Endodermal cell (in vitro differentiated cells): ENCODE measurements at regions not wholly inside any gene's neighbourhood (a gene's known extent, or its start where the extent isn't known, plus 50 kb on each side); places are given as distances from the start of the nearest gene placed in this dataset.

Source experiments
- DNase-seq: peaks from one replicate; pipeline ENCODE4 v3.0.0-alpha.2; 2017
- H3K27ac ChIP-seq: 2 replicates; pipeline ENCODE4 v1.5.1; 2013; ENCODE audit warnings: mild to moderate bottlenecking, low read depth, low read length, moderate library complexity
- H3K27me3 ChIP-seq: 2 replicates; pipeline ENCODE4 v1.6.1; 2013; ENCODE audit warnings: mild to moderate bottlenecking, low read length, moderate library complexity; ENCODE audit not compliant: insufficient read depth, control insufficient read depth, poor library complexity, severe bottlenecking
- H3K36me3 ChIP-seq: 2 replicates; pipeline ENCODE4 v1.7.0; 2013; ENCODE audit warnings: mild to moderate bottlenecking, low read length, moderate library complexity; ENCODE audit not compliant: control insufficient read depth, insufficient read depth
- H3K4me1 ChIP-seq: one replicate; pipeline ENCODE4 v1.7.0; 2013; ENCODE audit warnings: low read length; ENCODE audit not compliant: control insufficient read depth, insufficient read depth
- H3K4me3 ChIP-seq: 2 replicates; pipeline ENCODE4 v1.5.1; 2013; ENCODE audit warnings: mild to moderate bottlenecking, low read length, moderate library complexity
- H3K9ac ChIP-seq: 2 replicates; pipeline ENCODE4 v1.6.1; 2013; ENCODE audit warnings: mild to moderate bottlenecking, low read length, moderate library complexity; ENCODE audit not compliant: poor library complexity, severe bottlenecking; ENCODE audit errors: extremely low read depth
- H3K9me3 ChIP-seq: 2 replicates; pipeline ENCODE4 v1.6.1; 2013; ENCODE audit warnings: mild to moderate bottlenecking, low read length, moderate library complexity; ENCODE audit not compliant: control insufficient read depth
- H3K27ac Mint-ChIP-seq: 2 replicates; pipeline ENCODE4 v1.8.0; 2020; ENCODE audit warnings: mixed read lengths
- H3K27me3 Mint-ChIP-seq: 2 replicates; pipeline ENCODE4 v1.8.0; 2021; ENCODE audit warnings: mild to moderate bottlenecking, mixed read lengths; ENCODE audit not compliant: insufficient read depth
- H3K36me3 Mint-ChIP-seq: 2 replicates; pipeline ENCODE4 v1.8.0; 2020; ENCODE audit warnings: low read depth, mixed read lengths
- H3K4me1 Mint-ChIP-seq: 2 replicates; pipeline ENCODE4 v1.8.0; 2020; ENCODE audit warnings: mixed read lengths
- H3K4me3 Mint-ChIP-seq: 2 replicates; pipeline ENCODE4 v1.8.0; 2020; ENCODE audit warnings: mild to moderate bottlenecking, moderate library complexity, mixed read lengths
- H3K9me3 Mint-ChIP-seq: 2 replicates; pipeline ENCODE4 v1.8.0; 2020; ENCODE audit warnings: mild to moderate bottlenecking, mixed read lengths
- CTCF ChIP-seq: fragments of 200-600 bp; sonication (generic); conservative IDR thresholded peaks from 2 replicates; pipeline ENCODE4 v1.5.0; 2021; ENCODE audit warnings: antibody characterized with exemption, mild to moderate bottlenecking
- WGBS, 2 experiments: methylation state at CpG; one replicate each; pipeline versions ENCODE4 v1.1.5 to v1.1.7; 2013; ENCODE audit warnings: missing lambda C conversion rate in 2 of 2, mixed read lengths in 1 of 2; ENCODE audit not compliant: insufficient coverage in 1 of 2, insufficient read length in 1 of 2; 5-methylcytosine and 5-hydroxymethylcytosine counted together

GRCh38 chr5:9834871-9835770 lies 205.0 kb upstream of the TAS2R1 start:
- Mint-ChIP-seq H3K4me1 (peaks cover 48% of the 10 kb centered on the region), H3K27me3 (peaks cover 2% of the 10 kb centered on the region), H3K36me3 (peaks cover 23% of the 10 kb centered on the region), H3K4me3 (no peak overlapping the region), H3K27ac (peak overlapping the region; percentile 76), H3K9me3 (peaks cover 38% of the 10 kb centered on the region)
- Histone ChIP-seq H3K9me3 (peaks cover 48% of the 10 kb centered on the region), H3K4me3 (peak overlapping the region; percentile 74), H3K4me1 (peaks cover 30% of the 10 kb centered on the region), H3K36me3 (peaks cover 15% of the 10 kb centered on the region), H3K9ac (no peak overlapping the region), H3K27me3 (no peaks in the 10 kb centered on the region), H3K27ac (no peak overlapping the region)
- peak; percentile 83 for DNase-seq
- peak; percentile 65 for TF ChIP-seq CTCF
- 37 to 45% methylated on average over 6 to 9 of the region's 9 CpGs for WGBS, 2 experiments

- no peak for TF ChIP-seq CTCF
- peaks cover 30% of the 10 kb centered on the region for H3K4me1 ChIP-seq
- no peak overlapping the region for H3K27ac ChIP-seq
- Mint-ChIP-seq H3K27ac (peak overlapping the region; percentile 94), H3K27me3 (peaks cover 2% of the 10 kb centered on the region), H3K36me3 (peaks cover 14% of the 10 kb centered on the region), H3K4me3 (no peak overlapping the region), H3K9me3 (peaks cover 30% of the 10 kb centered on the region), H3K4me1 (peaks cover 58% of the 10 kb centered on the region)
- peaks cover 12% of the 10 kb centered on the region for H3K36me3 ChIP-seq
- H3K27me3 ChIP-seq: no peaks in the 10 kb centered on the region
- H3K4me3 ChIP-seq: no peak overlapping the region
- H3K9ac ChIP-seq: peak overlapping the region; percentile 55
- WGBS, 2 experiments: 44 to 59% methylated on average over 2 to 6 of the region's 6 CpGs
- DNase-seq: peak; percentile 79
- peaks cover 36% of the 10 kb centered on the region for H3K9me3 ChIP-seq
Measured at GRCh38 chr5:9833871-9834270, 203.7 kb upstream of the TAS2R1 start.

- Histone ChIP-seq H3K9me3 (peaks cover 27% of the 10 kb centered on the region), H3K4me3 (peak overlapping the region; percentile 12), H3K9ac (peak overlapping the region; percentile 55), H3K27me3 (no peaks in the 10 kb centered on the region), H3K36me3 (peaks cover 12% of the 10 kb centered on the region), H3K4me1 (peaks cover 30% of the 10 kb centered on the region), H3K27ac (no peak overlapping the region)
- no peak for TF ChIP-seq CTCF
- Mint-ChIP-seq H3K4me3 (no peak overlapping the region), H3K9me3 (peaks cover 23% of the 10 kb centered on the region), H3K27ac (peak overlapping the region; percentile 86), H3K36me3 (peaks cover 11% of the 10 kb centered on the region), H3K27me3 (no peaks in the 10 kb centered on the region), H3K4me1 (peaks cover 60% of the 10 kb centered on the region)
- DNase-seq: peak; percentile 74
- WGBS, 2 experiments: 25 to 36% methylated on average over 3 to 5 of the region's 5 CpGs
Measured at GRCh38 chr5:9832921-9833320, 202.8 kb upstream of the TAS2R1 start.
